DMS79 treated with DMSO at 0.1 percent for 48 hours (cell line): ENCODE measurements at regions not wholly inside any gene's neighbourhood (a gene's known extent, or its start where the extent isn't known, plus 50 kb on each side); places are given as distances from the start of the nearest gene placed in this dataset.

Experiments
- DNase-seq: peaks from one replicate; lab custom pipeline; 2025; lab: John Stamatoyannopoulos, UW

GRCh38 chr3:6097556-6097955 is 763.4 kb upstream of the GRM7 start:
- DNase-seq = no peak

GRCh38 chr3:6098516-6099157 is 762.3 kb upstream of the GRM7 start:
- DNase-seq = no peak

- no peak for DNase-seq
Measured at GRCh38 chr3:6099458-6100075, 761.3 kb upstream of the GRM7 start.

GRCh38 chr3:6105187-6105586 is 755.7 kb upstream of the GRM7 start:
- DNase-seq = no peak

GRCh38 chr3:6108957-6109356 is 752.0 kb upstream of the GRM7 start:
- DNase-seq = peak; percentile 1

GRCh38 chr3:6110451-6110850 is 750.5 kb upstream of the GRM7 start:
- DNase-seq = no peak

GRCh38 chr3:6112546-6112945 is 748.4 kb upstream of the GRM7 start:
- DNase-seq = no peak

- no peak for DNase-seq
Measured at GRCh38 chr3:6113338-6113737, 747.6 kb upstream of the GRM7 start.

GRCh38 chr3:6119367-6119766 is 741.5 kb upstream of the GRM7 start:
- no peak for DNase-seq

- DNase-seq = no peak
Measured at GRCh38 chr3:6120786-6121185, 740.1 kb upstream of the GRM7 start.

GRCh38 chr3:6124875-6125274 is 736.0 kb upstream of the GRM7 start:
- no peak for DNase-seq

GRCh38 chr3:6125520-6125919 is 735.4 kb upstream of the GRM7 start:
- no peak for DNase-seq

GRCh38 chr3:6132684-6133432 is 728.1 kb upstream of the GRM7 start:
- no peak for DNase-seq

GRCh38 chr3:6142707-6143106 is 718.2 kb upstream of the GRM7 start:
- no peak for DNase-seq

- DNase-seq = no peak
Measured at GRCh38 chr3:6147883-6148282, 713.0 kb upstream of the GRM7 start.

GRCh38 chr3:6155650-6156338 is 705.1 kb upstream of the GRM7 start:
- DNase-seq = no peak

- no peak for DNase-seq
Measured at GRCh38 chr3:6165951-6166350, 695.0 kb upstream of the GRM7 start.

GRCh38 chr3:6168256-6168655 is 692.7 kb upstream of the GRM7 start:
- no peak for DNase-seq

- DNase-seq = no peak
Measured at GRCh38 chr3:6172871-6173642, 687.9 kb upstream of the GRM7 start.

GRCh38 chr3:6177417-6177816 is 683.5 kb upstream of the GRM7 start:
- DNase-seq = no peak

- no peak for DNase-seq
Measured at GRCh38 chr3:6179761-6180160, 681.2 kb upstream of the GRM7 start.

GRCh38 chr3:6180171-6180570 is 680.7 kb upstream of the GRM7 start:
- no peak for DNase-seq
